Heart left ventricle (tissue), 13 donors: ENCODE measurements at regions not wholly inside any gene's neighbourhood (a gene's known extent, or its start where the extent isn't known, plus 50 kb on each side); places are given as distances from the start of the nearest gene placed in this dataset.

ENCODE experiments used
- CTCF ChIP-seq, 12 donors: fragments of 200-600 bp; sonication (generic) in 4 of 12; IDR thresholded peaks; one replicate each; pipeline versions ENCODE4 v1.5.0 to v1.8.0; 2018 to 2022; ENCODE audit warnings: antibody characterized with exemption in 12 of 12, mild to moderate bottlenecking in 5 of 12
- POLR2A ChIP-seq, 2 donors: fragments of 450-650 bp; IDR thresholded peaks; one replicate each; pipeline ENCODE4 v1.6.1; 2017; ENCODE audit warnings: antibody characterized with exemption in 2 of 2, mild to moderate bottlenecking in 2 of 2, moderate library complexity in 2 of 2
- donor health status: ischemic (EF 13 %, LVEDD 7.1; RV severe dilation, severe dysfunction).
- donor health status: DM: no; HTN: yes; CAD: no.
- donor health status: DM: no; HTN: no; CAD: no.
- donor health status: ischemic (EF 25% LVEDD 6.9; RV normal size, moderate dysfunction).
- donor health status: ischemic (EF 25% LVEDD 5.7; RV mildly dilated, moderate dysfunction).
- donor health status: ischemic (EF 35%, LVEDD 5.7; RV mildly dilated, moderate dysfunction).
- donor health status: nonischemic (EF 11% LVEDD 7.7; RV severe dilation, severe dysfunction).
- donor health status: DM: yes; HTN: yes; CAD: no.
- donor health status: PGD.
- donor health status: ischemic (EF 29% LVEDD 5.4; RV normal size, mild dysfunction).
- donor health status: nonischemic (EF 23%, LVEDD 6.1; RV moderate dilation, normal function).

GRCh38 chr4:189162888-189163287 lies 777.8 kb upstream of the FRG1 start:
- TF ChIP-seq CTCF (IDR thresholded peaks at IDR 0.05): no peak
- no peak for TF ChIP-seq POLR2A (IDR thresholded peaks at IDR 0.05)
